HG03558 (cell line): ENCODE measurements at regions not wholly inside any gene's neighbourhood (a gene's known extent, or its start where the extent isn't known, plus 50 kb on each side); places are given as distances from the start of the nearest gene placed in this dataset.

ENCODE experiments used
- ATAC-seq: cut with Tn5 transposase; IDR thresholded peaks from one replicate; pipeline ENCODE4 v1.9.1; 2021; ENCODE audit warnings: moderate number of reproducible peaks; ENCODE audit not compliant: unreplicated experiment; ENCODE audit errors: extremely low read depth

DNA sequence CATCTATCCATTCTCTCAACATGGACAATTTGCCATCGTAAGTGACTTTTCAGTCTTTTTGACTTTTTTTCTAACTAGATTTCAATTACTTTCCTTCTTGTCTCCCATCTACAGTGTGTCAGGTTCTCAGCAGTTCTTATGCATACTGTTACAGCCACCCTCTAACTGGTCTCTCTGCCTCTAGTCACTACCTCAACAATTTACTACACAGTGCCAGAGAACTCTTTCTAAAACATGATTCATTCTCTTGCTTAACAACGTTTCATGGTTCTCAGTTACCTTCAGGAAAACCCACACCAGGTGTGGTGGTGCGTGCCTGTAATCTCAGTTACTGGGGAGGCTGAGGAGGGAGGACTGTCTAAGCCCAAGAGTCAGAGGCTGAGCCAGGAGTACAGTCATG, 95.4 kb downstream of the DIPK2A start:
- no peak for ATAC-seq

- ATAC-seq = no peak
Measured at GRCh38 chr3:144073698-144074097, 102.1 kb downstream of the DIPK2A start.

GRCh38 chr3:144079634-144080033, 108.0 kb downstream of the DIPK2A start:
- ATAC-seq = no peak

DNA sequence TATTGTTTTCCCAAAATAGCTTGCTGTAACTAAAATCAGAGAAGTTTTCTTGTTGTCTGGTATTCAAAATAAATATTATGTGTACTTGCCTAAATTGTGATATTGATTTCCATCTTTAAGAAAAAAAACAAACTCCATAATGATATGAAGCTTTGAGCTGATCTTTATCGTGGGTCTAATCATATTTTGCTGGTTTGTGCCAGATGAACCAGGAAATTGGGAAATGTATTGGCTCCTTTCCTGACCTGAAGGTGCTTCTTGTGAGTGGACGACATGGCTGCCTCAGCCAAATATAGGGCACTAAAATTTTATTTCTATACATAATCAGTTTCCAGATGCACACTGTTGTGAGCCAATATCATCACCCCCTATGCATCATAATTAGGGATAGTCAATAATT, 113.3 kb downstream of the DIPK2A start:
- ATAC-seq = no peak

DNA sequence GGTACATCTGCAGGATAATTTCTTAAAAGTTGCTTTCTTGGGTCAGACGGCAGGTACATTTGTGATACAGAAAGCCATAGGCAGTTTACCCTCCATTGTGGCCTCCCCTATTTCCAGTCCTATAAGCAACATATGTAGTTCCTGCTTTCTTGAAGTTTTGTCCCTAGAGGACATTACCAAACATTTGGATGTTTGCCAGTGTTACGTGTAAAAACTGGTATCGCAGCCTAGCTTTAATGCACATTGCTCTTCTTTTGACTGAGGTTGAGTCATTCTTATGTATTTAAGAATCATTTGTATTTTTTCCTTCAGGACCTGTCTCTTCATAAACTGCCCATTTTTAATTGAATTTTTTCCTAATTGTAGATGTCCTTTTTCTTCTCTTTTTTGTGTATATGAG, 114.3 kb downstream of the DIPK2A start:
- no peak for ATAC-seq

DNA sequence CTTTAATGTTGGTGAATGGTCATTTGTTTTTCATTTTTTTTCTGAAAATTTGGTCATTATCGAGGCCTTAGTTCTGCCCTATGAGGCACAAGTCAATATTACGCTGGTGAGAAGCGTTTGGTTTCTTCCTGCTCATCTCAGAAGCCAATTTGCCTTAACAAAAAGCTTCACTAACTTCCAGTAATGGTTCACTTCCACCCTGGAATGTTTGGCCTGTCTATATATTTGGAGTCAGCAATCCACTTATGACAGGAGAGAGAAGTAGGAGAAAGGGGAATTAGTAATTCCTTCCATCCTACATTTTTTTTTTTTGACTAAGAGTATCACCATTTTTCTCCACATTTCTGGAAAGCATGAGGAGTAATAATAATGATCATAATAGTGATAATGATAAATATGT, 124.4 kb downstream of the DIPK2A start:
- ATAC-seq = no peak

DNA sequence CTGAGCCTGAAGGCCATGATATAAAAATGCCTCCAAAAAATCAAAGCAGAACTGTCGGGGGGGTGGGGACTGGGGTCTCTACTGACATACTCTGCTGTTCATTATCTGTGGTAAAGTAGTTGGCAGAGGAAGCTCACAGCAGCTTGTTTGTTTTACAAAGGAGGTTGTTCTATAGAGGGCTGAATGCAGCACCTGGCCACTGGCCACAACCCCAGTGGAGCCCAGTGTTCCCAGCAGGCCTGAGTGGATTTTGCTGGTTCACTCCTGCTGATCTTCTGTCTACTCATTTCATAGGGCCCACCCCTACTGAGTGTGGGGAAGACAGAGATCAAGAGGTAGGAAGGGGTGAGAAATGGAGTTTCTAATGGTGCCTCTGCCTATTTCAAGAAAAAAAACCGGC, 125.5 kb downstream of the DIPK2A start:
- no peak for ATAC-seq

DNA sequence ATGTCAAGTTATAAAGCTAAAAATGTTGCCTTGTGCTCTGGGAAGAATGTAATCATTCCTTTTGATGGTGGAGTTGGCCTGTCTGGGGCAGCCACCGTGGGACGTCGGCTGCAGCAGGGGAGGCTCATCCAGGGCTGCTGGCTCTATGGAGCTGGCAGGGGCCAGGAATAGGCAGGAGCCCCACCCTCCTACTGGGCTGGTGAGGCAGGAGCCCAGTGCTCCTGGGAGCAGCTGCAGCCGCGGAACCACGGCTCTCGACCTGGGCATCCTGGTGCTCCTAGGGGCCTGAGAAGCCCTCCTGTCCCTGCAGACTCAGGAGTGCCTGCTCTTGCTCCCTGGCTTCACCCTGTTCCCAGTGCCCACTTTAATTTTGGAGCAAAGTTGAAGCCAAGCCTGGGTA, 127.1 kb downstream of the DIPK2A start:
- no peak for ATAC-seq

DNA sequence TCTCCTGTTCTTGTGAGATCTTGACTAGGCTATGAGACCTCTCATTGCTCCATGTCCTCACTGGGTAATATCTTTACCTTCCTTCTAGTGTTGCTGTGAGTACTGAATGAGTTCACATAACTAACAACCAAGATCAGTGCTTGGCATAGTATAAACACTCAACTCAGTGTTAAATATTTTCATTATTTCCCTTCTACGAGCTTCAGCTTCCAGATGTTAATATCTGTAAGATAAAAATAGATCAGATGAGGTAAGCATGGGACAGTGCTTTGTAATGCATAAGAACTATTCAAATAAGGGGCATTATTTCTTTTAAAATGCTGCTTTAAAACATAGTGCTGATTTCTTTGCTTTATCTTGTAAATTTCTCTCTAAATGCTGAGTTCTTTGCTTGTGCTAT, 130.8 kb downstream of the DIPK2A start:
- no peak for ATAC-seq

DNA sequence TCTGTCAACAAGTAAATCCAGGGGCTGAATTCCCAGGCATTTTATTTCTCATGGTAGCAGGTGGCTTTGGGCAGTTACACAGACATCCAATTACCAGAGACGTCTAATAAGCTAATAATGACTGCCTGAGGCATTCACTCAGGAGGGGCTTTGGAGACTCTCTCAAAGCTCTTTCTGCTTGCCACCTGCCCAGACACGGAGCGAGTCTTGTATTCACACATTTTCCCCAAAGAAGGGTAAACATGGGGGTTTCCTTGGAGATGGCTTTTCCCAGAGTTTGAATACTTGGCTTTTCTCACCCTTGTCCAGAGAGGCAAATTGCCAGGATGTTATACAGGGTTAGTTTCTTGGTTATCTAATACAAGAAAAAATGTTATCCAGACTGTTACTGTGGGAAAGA, 132.6 kb downstream of the DIPK2A start:
- no peak for ATAC-seq

DNA sequence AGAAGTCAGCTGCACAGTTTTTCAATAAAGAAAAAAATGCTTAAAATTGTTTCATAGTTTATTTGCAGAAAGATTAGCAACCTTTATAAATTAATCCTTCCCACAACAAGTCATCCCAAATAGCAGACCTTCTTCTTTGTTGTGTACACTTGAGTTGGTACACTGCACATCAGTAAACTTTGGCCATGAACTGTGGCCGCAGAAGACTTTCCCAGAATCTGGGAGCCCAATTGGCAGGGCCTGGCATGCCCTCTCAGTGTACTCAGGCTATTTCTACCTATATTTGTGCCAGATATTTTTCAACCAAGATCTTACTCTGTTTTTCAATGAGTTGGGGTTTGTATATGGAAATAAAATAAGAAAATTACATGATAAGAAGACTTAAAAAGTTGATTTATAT, 133.1 kb downstream of the DIPK2A start:
- ATAC-seq = no peak

DNA sequence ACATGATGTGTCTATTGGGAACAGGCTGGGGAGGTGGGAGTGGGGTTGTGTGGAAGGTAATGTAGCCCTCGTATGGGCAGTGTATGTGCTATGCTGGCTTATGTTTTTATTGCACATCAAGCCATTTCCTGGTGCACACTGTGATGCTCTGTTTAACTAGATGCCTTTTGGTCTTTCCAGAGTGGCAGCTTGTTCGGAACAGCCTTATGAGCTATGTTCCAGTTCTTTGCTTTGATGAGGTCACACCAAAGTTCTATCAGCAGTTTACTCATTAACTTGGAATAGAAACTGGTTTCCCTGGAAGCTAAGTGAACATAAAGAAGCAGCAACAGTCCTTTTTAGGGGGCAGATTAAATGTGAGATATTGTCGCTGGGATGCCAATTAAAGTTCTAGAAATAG, 133.9 kb downstream of the DIPK2A start:
- no peak for ATAC-seq

- ATAC-seq = no peak
Measured at GRCh38 chr3:144106970-144107369, 135.3 kb downstream of the DIPK2A start.

- no peak for ATAC-seq
Measured at GRCh38 chr3:144107923-144108322, 136.3 kb downstream of the DIPK2A start.

DNA sequence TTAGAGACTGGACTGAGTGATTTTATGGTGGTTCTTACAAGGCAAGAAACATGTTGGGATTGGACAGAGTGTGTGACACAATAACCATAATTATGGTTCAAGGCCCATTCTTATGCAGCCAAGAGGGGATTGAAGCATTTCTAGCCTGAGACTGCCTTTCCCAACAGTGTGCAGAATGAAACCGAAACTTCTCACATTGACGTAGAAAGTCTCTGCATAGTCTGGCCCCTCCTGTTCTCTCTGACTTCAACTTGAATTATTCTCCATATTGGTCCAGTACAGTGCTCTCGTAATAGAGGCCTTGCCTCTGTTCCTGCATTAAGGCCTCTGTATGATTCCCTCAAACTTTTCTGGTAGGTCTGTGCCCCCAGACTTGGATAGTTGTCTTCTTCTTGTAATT, 138.3 kb downstream of the DIPK2A start:
- peak; percentile 91 for ATAC-seq

DNA sequence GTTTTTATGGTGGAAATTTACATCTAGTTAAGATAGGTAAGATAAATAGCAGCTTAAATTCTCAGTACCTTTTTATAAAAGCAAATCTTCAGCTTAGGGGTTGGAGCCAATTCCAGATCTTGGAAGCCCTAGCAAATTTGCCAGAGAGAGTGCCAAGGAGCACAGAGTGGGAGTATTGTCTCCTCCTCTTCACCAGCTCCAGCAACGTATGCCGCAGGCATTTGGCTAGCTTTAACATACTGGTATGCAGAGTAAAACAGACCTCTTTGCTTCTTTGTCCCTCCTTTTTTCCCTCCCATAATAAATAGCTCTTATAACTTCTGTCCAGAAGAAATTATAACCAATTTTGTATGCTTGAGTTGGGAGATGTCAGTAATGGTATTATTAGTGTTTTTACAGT, 140.4 kb downstream of the DIPK2A start:
- no peak for ATAC-seq

DNA sequence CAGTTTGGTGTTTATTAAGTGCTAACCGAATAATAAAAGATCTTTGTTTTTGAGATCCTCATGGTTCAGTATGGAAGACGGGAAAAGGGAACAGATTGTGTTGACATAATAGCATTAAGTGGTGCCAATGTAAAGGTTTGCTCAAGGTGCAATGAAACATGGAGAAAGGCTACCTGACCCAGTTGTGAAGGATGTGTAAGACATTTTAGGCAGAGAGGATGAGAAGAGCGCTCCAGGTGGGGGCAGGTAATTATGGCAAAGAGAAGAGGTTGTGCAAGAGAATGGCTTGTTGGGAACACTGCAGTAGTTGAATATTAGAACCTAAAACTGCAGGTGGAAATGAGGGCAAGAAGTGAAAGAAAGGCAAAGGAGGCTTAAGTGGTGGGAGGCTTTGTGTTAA, 140.8 kb downstream of the DIPK2A start:
- no peak for ATAC-seq

- ATAC-seq = no peak
Measured at GRCh38 chr3:144114767-144115166, 143.1 kb downstream of the DIPK2A start.

- no peak for ATAC-seq
Measured at GRCh38 chr3:144119633-144120032, 148.0 kb downstream of the DIPK2A start.

DNA sequence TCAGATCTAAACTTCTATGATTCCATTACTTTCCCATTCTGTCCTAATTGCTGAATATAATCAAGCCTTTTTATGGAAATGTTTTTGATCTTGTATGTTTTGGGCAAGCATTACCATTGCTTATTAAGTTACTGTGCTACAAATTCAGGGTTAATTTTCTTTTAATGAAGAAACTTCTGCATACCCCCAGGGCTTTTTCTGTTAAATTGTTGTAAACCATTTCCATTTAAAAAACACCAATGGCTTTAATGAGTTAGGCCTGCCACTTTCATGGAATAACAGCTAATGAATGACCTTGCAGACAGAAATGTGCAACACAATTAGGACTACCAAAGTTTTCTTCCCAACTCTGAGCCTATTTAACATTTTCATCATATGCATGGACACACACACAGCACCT, 150.0 kb downstream of the DIPK2A start:
- no peak for ATAC-seq

- no peak for ATAC-seq
Measured at GRCh38 chr3:144127014-144127413, 155.4 kb downstream of the DIPK2A start.

DNA sequence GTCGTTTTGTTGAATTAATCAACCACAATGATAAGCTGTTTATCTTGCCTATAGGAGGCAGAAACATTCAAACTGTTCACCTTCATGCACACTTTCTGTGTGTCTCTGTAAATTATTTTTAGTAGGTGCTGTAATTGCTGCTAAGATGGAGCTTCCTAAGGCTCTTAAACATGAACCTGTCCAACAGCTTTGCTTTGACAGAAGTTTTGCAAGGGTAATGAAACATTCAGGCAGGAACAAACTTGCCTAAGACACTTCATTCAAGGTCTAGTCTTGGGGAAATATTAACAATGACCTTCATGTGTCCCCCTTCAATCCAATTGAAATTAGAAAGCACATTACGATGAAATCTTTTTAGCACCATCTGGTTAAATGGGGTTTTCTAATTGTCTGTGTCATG, 156.1 kb downstream of the DIPK2A start:
- no peak for ATAC-seq
